Mammary epithelial cell (primary cell): ENCODE measurements at regions not wholly inside any gene's neighbourhood (a gene's known extent, or its start where the extent isn't known, plus 50 kb on each side); places are given as distances from the start of the nearest gene placed in this dataset.

Experiments used
- CTCF ChIP-seq, 2 donors: IDR thresholded peaks in 1 of 2; conservative IDR thresholded peaks in 1 of 2; 2 replicates each; pipeline ENCODE4 v1.5.1; 2011 to 2012; ENCODE audit warnings: inconsistent platforms in 2 of 2, low read length in 2 of 2, mild to moderate bottlenecking in 2 of 2, control low read depth in 1 of 2, low read depth in 1 of 2; ENCODE audit not compliant: insufficient read depth in 1 of 2; ENCODE audit errors: extremely low read depth in 1 of 2
- EZH2 ChIP-seq: IDR thresholded peaks from 2 replicates; pipeline ENCODE4 v1.6.1; 2012; ENCODE audit warnings: low read length, inconsistent platforms, borderline replicate concordance

- no peak for TF ChIP-seq CTCF (conservative IDR thresholded peaks at IDR 0.05 in 1 of 2, IDR thresholded peaks at IDR 0.05 in 1 of 2; ENCODE audit: extremely low read depth in 1 of 2, insufficient read depth in 1 of 2, low read depth in 1 of 2, low read length in 2 of 2)
- no peak for TF ChIP-seq EZH2
Observed at GRCh38 chr16:16791051-16791450, 412.1 kb downstream of the NPIPA7 start.
